ENCODE measurements at regions not wholly inside any gene's neighbourhood (a gene's known extent, or its start where the extent isn't known, plus 50 kb on each side); places are given as distances from the start of the nearest gene placed in this dataset.

DNA sequence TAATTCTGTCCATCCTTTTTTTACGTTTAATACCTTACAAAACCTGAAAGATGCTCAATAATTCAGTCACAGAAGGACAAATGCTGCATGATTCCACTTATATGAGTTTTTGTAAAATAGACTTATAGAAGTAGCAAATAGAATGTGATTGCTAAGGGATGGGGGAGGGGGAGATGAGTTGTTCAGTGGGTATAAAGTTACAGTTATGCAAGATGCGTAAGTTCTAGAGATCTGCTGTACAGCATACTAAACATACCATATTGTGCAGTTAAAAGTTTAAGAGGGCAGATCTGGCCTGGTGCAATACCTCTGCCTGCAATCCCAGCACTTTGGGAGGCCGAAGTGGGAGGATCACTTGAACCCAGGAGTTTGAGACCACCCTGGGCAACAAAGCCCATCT is 78.8 kb downstream of the TET3 start:
- no peak for TF ChIP-seq CTCF (conservative IDR thresholded peaks at IDR 0.05; ENCODE audit: low read depth, low read length)
- no peak overlapping the region for H3K4me3 ChIP-seq (ENCODE audit: low read depth, low read length)
- no peak for DNase-seq (ENCODE audit: low read depth)

DNA sequence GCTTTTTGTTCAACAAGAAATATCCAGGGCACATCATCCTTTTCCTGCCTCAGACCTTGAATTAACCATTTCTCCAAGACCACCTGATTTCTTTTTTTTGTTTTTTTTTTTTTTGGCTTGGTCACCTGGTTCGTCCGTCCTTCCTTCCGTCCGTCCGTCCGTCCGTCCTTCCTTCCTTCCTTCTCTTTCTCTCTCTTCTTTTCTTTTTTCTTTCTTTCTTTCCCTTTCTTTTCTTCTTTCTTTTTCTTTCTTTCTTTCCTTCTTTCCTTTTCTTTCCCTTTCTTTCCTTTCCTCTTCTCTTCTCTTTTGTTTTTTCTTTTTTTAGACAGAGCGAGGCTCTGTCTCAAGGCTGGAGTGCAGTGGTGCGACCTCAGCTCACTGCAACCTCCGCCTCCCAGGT is 80.7 kb downstream of the TET3 start:
- H3K4me3 ChIP-seq (ENCODE audit: low read depth, low read length) = no peak overlapping the region
- no peak for DNase-seq (ENCODE audit: low read depth)
- no peak for TF ChIP-seq CTCF (conservative IDR thresholded peaks at IDR 0.05; ENCODE audit: low read depth, low read length)

DNA sequence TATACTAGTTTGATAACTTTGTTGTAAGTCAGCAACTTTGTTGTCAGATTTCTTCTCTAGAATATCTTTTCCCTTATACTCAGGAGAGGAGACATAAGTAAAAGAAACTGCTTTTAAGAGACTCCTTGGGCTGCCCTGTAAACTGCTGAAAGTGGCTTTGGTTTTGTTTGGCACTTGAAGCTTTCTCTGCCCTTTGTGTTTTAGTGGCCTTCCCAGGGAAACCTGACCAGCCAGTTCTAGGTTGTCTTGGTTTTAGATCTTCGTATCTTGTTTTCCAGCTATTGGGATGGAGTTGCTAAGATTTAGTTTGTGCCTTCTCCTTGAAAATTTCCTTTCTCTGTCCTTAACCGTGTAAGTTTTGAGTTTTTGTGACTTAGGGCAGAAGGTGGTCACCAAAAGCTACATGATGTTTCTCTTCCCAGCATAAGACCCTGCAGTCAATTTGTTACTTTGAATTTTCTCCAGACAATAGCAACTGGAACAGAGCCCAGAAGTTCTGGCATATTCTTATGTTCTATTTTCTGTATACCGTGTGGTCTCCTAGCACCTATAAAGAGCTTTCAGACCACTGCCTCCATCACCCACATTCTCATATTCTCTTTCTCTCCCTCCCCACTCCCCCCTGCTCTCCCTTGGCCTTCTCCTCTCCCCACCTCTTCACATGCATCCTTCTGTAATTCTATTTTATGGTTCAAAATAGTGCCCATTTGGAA is 81.1 kb downstream of the BOLA3 start:
- no peak for DNase-seq (ENCODE audit: low read depth)
- TF ChIP-seq CTCF (conservative IDR thresholded peaks at IDR 0.05; ENCODE audit: low read depth, low read length) = no peak
- no peak overlapping the region for H3K4me3 ChIP-seq (ENCODE audit: low read depth, low read length)

GRCh38 chr2:74067221-74067747 is 80.4 kb downstream of the BOLA3 start:
- TF ChIP-seq CTCF (conservative IDR thresholded peaks at IDR 0.05; ENCODE audit: low read depth, low read length) = no peak
- H3K4me3 ChIP-seq (ENCODE audit: low read depth, low read length) = no peak overlapping the region
- DNase-seq (ENCODE audit: low read depth) = no peak

- no peak for TF ChIP-seq CTCF (conservative IDR thresholded peaks at IDR 0.05; ENCODE audit: low read depth, low read length)
- H3K4me3 ChIP-seq (ENCODE audit: low read depth, low read length) = no peak overlapping the region
- DNase-seq (ENCODE audit: low read depth) = no peak
Observed at GRCh38 chr2:74070991-74071390, 76.7 kb downstream of the BOLA3 start.

DNA sequence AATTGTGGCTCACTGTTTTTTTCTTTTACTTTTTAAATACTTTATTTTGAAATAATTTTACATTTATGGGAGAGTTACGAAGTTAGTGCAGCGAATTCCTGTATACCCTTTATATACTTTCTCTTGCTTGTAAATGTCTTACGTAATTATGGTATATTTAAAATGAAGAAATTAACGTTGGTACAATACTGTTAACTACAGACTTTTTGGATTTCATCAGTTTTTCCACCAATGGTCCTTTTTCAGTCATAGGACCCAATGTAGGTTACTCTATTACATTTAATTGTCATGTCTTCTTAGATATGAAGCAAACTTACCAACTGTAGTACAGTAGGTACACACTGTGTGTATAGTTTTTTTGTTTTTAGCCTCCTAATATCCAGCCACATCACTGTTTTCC is 76.3 kb downstream of the BOLA3 start:
- no peak for DNase-seq (ENCODE audit: low read depth)
- no peak for TF ChIP-seq CTCF (conservative IDR thresholded peaks at IDR 0.05; ENCODE audit: low read depth, low read length)
- no peak overlapping the region for H3K4me3 ChIP-seq (ENCODE audit: low read depth, low read length)

DNA sequence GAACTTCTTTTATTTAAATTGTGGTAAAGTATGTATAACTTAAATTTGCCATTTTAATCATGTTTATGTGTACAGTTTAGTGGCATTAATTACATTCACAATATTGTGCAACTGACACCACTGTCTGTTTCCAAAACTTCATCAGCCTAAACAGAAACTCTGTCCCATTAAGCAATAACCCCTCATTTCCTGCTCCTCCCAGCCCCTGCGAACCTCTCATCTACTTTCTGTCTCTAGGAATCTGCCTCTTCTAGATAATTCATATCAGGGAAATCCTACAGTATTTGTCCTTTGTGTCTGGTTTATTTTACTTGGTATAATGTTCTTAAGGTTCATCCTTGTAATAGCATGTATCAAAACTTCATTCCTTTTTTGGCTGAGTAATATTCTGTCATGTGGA is 75.1 kb downstream of the BOLA3 start:
- DNase-seq (ENCODE audit: low read depth) = no peak
- H3K4me3 ChIP-seq (ENCODE audit: low read depth, low read length) = no peak overlapping the region
- no peak for TF ChIP-seq CTCF (conservative IDR thresholded peaks at IDR 0.05; ENCODE audit: low read depth, low read length)
